ENCODE measurements at regions not wholly inside any gene's neighbourhood (a gene's known extent, or its start where the extent isn't known, plus 50 kb on each side); places are given as distances from the start of the nearest gene placed in this dataset.

- DNase-seq (ENCODE audit: low spot score), result peak; percentile 13
These were observed 849.3 kb downstream of the TLE1 start for GRCh38 chr9:80839821-80840675.

DNA sequence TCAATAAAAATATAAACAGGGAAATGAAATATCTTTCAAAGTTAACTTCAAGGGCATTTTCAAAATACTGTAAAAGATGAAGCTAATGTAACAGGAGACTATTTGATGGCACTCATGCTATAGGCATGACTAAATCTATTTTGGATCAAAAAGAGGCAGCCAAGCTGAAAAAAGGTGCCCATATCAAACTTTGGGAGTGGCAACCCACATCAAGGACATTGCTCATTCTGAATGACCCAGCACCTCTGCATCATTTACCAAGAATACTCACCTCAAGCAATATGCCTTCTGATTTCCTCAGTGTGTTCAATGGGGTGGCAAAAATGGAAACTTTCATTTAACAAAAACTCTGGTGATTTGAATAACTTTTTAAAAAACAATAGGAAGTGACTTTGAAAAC, 853.3 kb downstream of the TLE1 start:
- no peak for DNase-seq (ENCODE audit: low spot score)

GRCh38 chr9:80831751-80832150, 857.6 kb downstream of the TLE1 start:
- DNase-seq (ENCODE audit: low spot score), result no peak

GRCh38 chr9:80811656-80812055, 877.7 kb downstream of the TLE1 start:
- DNase-seq (ENCODE audit: low spot score), result no peak

- DNase-seq (ENCODE audit: low spot score), result no peak
These were observed 878.3 kb downstream of the TLE1 start for GRCh38 chr9:80811003-80811402.

DNA sequence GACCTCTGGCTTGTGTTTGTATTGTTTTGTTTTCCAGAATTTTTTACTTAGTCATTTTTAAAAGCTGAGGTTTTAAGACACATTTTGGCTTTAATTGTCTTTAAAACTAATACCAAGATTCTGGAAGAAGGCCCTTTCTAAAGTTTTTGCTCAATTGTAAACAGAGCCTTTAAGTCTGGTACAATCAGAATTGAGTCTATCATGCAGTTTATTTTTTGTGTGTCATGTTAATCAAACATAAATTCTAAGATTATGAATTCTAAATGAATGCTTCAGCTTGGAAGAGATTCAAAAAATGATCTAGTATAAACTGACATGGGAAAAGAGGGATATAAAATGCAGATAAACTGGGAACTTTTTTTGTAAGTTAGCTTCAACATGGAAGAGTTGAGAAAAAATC, 882.7 kb downstream of the TLE1 start:
- no peak for DNase-seq (ENCODE audit: low spot score)

- no peak for DNase-seq (ENCODE audit: low spot score)
These were observed 884.5 kb downstream of the TLE1 start for GRCh38 chr9:80804873-80805272.

- peak; percentile 79 for DNase-seq (ENCODE audit: low spot score)
These were observed 891.3 kb downstream of the TLE1 start for GRCh38 chr9:80797831-80798688.

GRCh38 chr9:80797101-80797829, 892.1 kb downstream of the TLE1 start:
- no peak for DNase-seq (ENCODE audit: low spot score)

DNA sequence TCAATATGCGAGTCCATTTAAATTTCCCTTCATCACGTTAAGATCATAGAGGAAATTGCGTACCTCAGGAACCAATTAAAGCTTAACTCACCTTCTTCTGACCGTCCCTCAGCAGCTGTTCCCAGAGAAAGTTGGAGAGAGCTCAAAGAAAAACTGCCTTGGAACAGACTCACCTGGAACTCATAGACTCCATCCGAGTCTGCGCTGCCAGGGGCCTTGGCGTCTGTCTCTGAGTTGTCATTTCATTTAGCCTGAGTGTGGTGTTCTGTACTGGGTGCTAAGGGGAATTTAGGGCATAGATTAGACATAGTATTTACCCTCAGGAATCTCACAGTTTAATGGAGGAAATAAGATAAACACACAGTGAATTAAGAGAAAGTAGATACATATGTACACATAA, 892.7 kb downstream of the TLE1 start:
- DNase-seq (ENCODE audit: low spot score), result no peak

- no peak for DNase-seq (ENCODE audit: low spot score)
These were observed 895.1 kb downstream of the TLE1 start for GRCh38 chr9:80794197-80794596.

GRCh38 chr9:80793706-80794105, 895.6 kb downstream of the TLE1 start:
- DNase-seq (ENCODE audit: low spot score), result no peak

DNA sequence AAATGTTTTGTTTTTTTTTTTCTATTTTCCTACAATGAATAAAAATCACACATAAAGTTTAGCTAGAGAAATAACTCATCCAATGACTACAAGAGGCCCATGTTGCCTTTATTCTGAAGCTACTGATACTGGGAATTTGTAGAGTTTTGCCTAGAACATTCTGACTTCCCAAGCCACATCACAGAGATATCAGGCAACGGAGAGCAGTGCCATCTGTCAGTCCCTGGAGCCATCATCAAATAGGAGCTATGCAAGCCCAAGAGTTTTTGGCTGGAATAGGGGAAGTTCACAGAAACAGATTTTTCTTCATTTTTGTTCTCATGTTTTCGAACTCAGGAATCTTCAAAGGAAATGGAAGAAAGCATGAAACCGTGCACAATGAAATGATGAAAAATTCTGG, 896.6 kb downstream of the TLE1 start:
- no peak for DNase-seq (ENCODE audit: low spot score)

- no peak for DNase-seq (ENCODE audit: low spot score)
These were observed 897.5 kb downstream of the TLE1 start for GRCh38 chr9:80791836-80792235.

DNA sequence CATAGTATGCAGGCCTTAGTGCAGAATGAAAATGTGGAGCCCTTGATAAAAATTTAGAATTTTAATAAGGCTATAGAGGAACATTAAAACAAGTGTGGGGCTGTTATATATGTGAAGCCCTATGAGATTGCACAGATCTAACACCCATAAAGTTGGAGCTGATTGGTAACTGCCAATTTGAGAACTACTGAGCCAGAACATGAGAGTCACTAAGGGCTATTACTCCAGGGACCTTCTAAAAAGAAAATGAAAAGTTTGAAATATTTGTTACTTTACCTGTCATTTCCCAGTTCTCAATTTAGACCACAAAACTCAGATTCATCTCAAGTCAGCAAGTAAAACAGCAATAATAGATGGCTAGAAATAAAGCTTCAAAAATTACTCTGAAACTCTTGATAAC, 898.6 kb downstream of the TLE1 start:
- DNase-seq (ENCODE audit: low spot score), result no peak

DNA sequence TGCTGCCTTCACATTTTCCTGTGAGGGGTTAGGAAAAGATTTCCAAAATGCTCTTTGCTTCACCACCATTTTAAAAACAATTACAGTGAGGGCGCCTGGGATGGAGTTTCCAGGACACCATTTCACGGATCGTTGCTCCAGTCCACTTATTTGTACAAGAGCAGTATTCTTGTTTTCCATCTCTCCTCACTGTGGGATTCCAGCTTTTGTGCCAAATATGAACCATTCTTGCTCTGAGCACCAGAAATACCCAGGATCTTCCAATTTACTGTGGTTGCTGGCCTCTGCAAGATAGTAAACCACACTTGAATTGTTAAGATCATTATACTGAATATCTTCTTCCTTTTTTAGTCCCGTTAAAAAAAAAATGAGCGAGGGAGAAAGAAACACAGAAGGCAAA, 899.5 kb downstream of the TLE1 start:
- no peak for DNase-seq (ENCODE audit: low spot score)

DNA sequence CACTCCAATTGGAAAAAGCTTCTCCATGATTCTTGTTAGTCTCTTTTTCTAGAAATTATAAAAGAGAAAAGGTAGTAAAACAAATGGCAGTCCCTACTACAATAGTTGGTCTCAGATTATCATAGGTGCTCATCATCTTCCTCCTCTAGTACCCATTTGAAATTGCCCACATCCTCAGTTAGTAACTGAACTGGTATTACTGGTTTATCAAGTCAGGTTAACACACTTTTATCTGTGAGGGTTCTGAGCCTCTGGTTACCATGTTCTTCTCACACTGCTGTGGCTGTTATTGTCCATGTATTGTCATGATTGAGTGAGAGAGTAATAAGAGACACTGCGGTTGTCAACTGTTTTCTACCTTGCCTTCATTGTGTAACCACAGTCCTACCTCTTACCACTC, 901.7 kb downstream of the TLE1 start:
- no peak for DNase-seq (ENCODE audit: low spot score)

- no peak for DNase-seq (ENCODE audit: low spot score)
These were observed 904.7 kb downstream of the TLE1 start for GRCh38 chr9:80784647-80785046.

DNA sequence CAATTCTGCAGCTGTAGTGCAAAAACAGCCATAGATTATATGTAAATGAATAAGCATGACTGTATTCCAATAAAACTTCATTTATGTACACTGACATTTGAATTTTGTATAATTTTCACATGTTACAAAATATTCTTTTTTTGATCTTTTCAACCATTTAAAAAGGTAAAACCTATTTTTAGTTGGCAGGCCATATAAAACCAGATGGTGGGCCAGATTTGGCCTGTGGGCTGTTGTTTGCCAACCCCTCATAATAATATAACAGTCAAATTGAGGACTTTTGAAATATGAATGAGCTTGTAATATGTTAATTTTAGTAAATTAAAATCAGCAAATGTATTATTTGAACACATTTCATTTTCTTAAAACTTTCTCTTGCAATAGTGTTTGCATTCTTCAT, 913.4 kb downstream of the TLE1 start:
- no peak for DNase-seq (ENCODE audit: low spot score)

- DNase-seq (ENCODE audit: low spot score), result no peak
These were observed 913.8 kb downstream of the TLE1 start for GRCh38 chr9:80775530-80775929.

DNA sequence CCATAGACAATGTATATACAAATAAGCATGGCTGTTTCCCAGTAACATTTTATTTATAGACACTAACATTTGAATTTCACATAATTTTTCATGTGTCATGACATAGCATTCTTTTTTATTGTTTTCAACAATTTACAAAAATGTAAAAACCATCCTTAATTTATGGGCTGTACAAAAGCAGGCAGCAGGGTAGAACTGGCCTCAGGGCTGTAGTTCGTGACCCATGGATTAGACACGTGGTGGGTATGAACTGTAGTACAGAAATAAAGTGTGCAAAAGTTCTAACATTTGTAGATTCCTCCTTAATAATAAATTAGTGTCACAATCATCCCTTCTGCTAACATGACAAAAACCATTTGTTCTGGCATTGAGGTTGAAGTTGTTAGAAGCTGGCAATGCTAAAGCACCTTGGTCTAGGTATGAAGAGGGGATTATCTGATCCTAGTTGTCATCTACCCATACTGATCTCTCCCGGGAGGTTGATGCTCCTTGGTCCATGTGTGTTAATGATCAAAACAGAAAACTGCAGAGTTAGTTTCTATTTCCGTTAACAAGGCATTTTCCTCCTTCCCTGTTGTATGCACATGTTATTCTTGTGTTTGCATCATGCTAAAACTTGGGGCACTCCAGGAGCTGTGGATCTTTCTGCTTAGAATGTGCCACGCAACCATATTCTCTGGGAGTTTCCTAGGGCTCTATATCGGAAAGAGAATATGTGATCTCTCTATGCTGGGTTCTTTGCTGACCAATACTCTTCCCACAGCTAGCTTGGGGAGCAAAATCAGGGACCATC, 917.6 kb downstream of the TLE1 start:
- no peak for DNase-seq (ENCODE audit: low spot score)

GRCh38 chr9:80763536-80763935, 925.8 kb downstream of the TLE1 start:
- DNase-seq (ENCODE audit: low spot score), result no peak

Measured in Ammon's horn (tissue), 1 donor.